Ovary (tissue), 7 donors: ENCODE measurements at regions not wholly inside any gene's neighbourhood (a gene's known extent, or its start where the extent isn't known, plus 50 kb on each side); places are given as distances from the start of the nearest gene placed in this dataset.

Source experiments
- DNase-seq, 5 donors: peaks; one replicate each; pipeline ENCODE4 v3.0.0-alpha.2; 2019 to 2020
- H3K27ac ChIP-seq, 2 donors: fragments of 200-600 bp; one replicate each; pipeline versions ENCODE4 v1.5.1 to v1.8.0; 2019 to 2022
- H3K27me3 ChIP-seq: fragments of 200-600 bp; one replicate; pipeline ENCODE4 v1.8.0; 2022
- H3K36me3 ChIP-seq: fragments of 200-600 bp; sonication (generic); one replicate; pipeline ENCODE4 v1.5.1; 2019
- H3K4me1 ChIP-seq: one replicate; pipeline ENCODE4 v1.8.1; 2013; ENCODE audit warnings: mild to moderate bottlenecking, moderate library complexity; ENCODE audit not compliant: insufficient read depth
- H3K4me3 ChIP-seq: fragments of 200-600 bp; sonication (generic); one replicate; pipeline ENCODE4 v1.5.1; 2017
- H3K9me3 ChIP-seq, 2 donors: fragments of 200-600 bp in 1 of 2; sonication (generic) in 1 of 2; one replicate each; pipeline versions ENCODE4 v1.5.1 to v1.8.1; 2013 to 2019; ENCODE audit warnings: mild to moderate bottlenecking in 1 of 2, moderate library complexity in 1 of 2
- CTCF ChIP-seq, 3 donors: fragments of 450-650 bp in 2 of 3; fragments of 200-600 bp in 1 of 3; IDR thresholded peaks; one replicate each; pipeline versions ENCODE4 v1.5.1 to v1.8.0; 2016 to 2022; ENCODE audit warnings: antibody characterized with exemption in 3 of 3, mild to moderate bottlenecking in 1 of 3
- EP300 ChIP-seq: sonication (generic); formaldehyde crosslinking; IDR thresholded peaks from one replicate; pipeline ENCODE4 v1.6.1; 2017; ENCODE audit warnings: antibody characterized with exemption
- POLR2A ChIP-seq: fragments of 450-650 bp; IDR thresholded peaks from one replicate; pipeline ENCODE4 v1.6.1; 2017; ENCODE audit warnings: antibody characterized with exemption, mild to moderate bottlenecking, moderate library complexity
- WGBS, 3 donors: extraction: QIAGEN DNeasy Blood & Tissue Kit in 1 of 3; methylation state at CpG; one replicate each; pipeline versions ENCODE4 v1.1.5 to v1.1.7; 2013 to 2017; 5-methylcytosine and 5-hydroxymethylcytosine counted together
- intact Hi-C, 4 donors: fragments of 100-400 bp; cut with DNase I; formaldehyde crosslinking; loops; one replicate each; pipeline versions ENCODE4 v1.11.0 to v1.15.1; 2022 to 2023
- donor health status: DM: no; HTN: no; CAD: no; lungs with moderate emphysema.
- donor health status: DM: no; HTN: no; CAD: no.
- donor health status: Bipolar disorder and iron deficiency.
- donor health status: DM: no; HTN: no; CAD: no.
- donor health status: DM: yes; HTN: yes; CAD: no.

DNA sequence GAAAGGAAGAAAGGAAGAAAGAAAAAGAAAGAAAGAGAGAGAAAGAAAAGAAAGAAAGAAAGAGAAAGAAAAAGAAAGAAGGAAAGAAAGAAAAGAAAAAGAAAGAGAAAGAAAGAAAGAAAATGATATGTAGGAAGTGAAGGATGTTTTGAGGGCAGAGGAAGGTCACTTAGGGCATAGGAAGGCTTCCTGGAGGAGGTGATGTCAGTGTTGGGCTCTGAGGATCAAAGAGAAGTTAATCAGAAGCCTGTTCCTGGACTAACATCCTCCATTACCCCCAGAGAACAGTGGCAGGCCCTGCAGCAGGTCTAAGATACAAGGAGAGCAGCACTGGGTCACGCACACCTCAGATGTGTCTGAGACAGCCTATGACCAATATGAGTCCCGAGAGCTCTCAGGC lies 54.7 kb upstream of the CALN1 start:
- no peaks in the 10 kb centered on the region for H3K36me3 ChIP-seq
- H3K9me3 ChIP-seq, result no peaks in the 10 kb centered on the region
- no peak overlapping the region for H3K4me3 ChIP-seq
- no peaks in the 10 kb centered on the region for H3K4me1 ChIP-seq
- H3K27ac ChIP-seq, result no peak overlapping the region
- no peak for TF ChIP-seq CTCF (IDR thresholded peaks at IDR 0.05)
- no peak for TF ChIP-seq POLR2A
- no peak for TF ChIP-seq EP300
- no peaks in the 10 kb centered on the region for H3K27me3 ChIP-seq
- intact Hi-C loops, result loop anchor here in 1 of 4 donors (10.0 kb wide), 1 partner anchor 88 kb away; no protein-coding TSS in a partner anchor
- WGBS, 3 donors, result 80 to 83% (median 80%) methylated on average over 2 of the region's 2 CpGs
- no peak for DNase-seq

GRCh38 chr7:72465521-72465920 lies 53.4 kb upstream of the CALN1 start:
- no peak for DNase-seq
- Histone ChIP-seq H3K27me3 (no peaks in the 10 kb centered on the region), H3K4me3 (no peak overlapping the region), H3K27ac (no peak overlapping the region), H3K36me3 (no peaks in the 10 kb centered on the region), H3K9me3 (no peaks in the 10 kb centered on the region), H3K4me1 (no peaks in the 10 kb centered on the region)
- TF ChIP-seq EP300, result no peak
- TF ChIP-seq POLR2A, result no peak
- TF ChIP-seq CTCF (IDR thresholded peaks at IDR 0.05), result no peak
- 64 to 73% (median 71%) methylated on average over 5 of the region's 5 CpGs for WGBS, 3 donors
- intact Hi-C loops, result loop anchor here in 1 of 4 donors (10.0 kb wide), 1 partner anchor 89 kb away; no protein-coding TSS in a partner anchor

GRCh38 chr7:72462311-72462710 lies 50.2 kb upstream of the CALN1 start:
- WGBS, 3 donors, result 70 to 78% (median 72%) methylated on average over 7 of the region's 7 CpGs
- no peak for TF ChIP-seq CTCF (IDR thresholded peaks at IDR 0.05)
- Histone ChIP-seq H3K9me3 (no peaks in the 10 kb centered on the region), H3K4me3 (no peak overlapping the region), H3K4me1 (no peaks in the 10 kb centered on the region), H3K27ac (no peak overlapping the region), H3K27me3 (no peaks in the 10 kb centered on the region), H3K36me3 (no peaks in the 10 kb centered on the region)
- intact Hi-C loops, result loop anchor here in 1 of 4 donors (10.0 kb wide), 1 partner anchor 92 kb away; no protein-coding TSS in a partner anchor
- DNase-seq, result no peak
